ENCODE measurements at regions not wholly inside any gene's neighbourhood (a gene's known extent, or its start where the extent isn't known, plus 50 kb on each side); places are given as distances from the start of the nearest gene placed in this dataset.
"Not testable (repeated sequence)": the region's sequence is repeated elsewhere in the genome, so short reads cannot be mapped to it uniquely, and the experiment has no call there.

- TF ChIP-seq, protein P1, sequence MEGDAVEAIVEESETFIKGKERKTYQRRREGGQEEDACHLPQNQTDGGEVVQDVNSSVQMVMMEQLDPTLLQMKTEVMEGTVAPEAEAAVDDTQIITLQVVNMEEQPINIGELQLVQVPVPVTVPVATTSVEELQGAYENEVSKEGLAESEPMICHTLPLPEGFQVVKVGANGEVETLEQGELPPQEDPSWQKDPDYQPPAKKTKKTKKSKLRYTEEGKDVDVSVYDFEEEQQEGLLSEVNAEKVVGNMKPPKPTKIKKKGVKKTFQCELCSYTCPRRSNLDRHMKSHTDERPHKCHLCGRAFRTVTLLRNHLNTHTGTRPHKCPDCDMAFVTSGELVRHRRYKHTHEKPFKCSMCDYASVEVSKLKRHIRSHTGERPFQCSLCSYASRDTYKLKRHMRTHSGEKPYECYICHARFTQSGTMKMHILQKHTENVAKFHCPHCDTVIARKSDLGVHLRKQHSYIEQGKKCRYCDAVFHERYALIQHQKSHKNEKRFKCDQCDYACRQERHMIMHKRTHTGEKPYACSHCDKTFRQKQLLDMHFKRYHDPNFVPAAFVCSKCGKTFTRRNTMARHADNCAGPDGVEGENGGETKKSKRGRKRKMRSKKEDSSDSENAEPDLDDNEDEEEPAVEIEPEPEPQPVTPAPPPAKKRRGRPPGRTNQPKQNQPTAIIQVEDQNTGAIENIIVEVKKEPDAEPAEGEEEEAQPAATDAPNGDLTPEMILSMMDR (IDR thresholded peaks at IDR 0.05) = not testable (repeated sequence)
- not testable (repeated sequence) for TF ChIP-seq POLR2AphosphoS5, POLR2A (IDR thresholded peaks at IDR 0.05)
These were observed 187.7 kb upstream of the ARHGEF26 start for GRCh38 chr3:153933481-153933880.

Measured in breast epithelium (tissue), 3 donors.